ENCODE measurements at regions not wholly inside any gene's neighbourhood (a gene's known extent, or its start where the extent isn't known, plus 50 kb on each side); places are given as distances from the start of the nearest gene placed in this dataset.

GRCh38 chr18:39460136-39460535 is 1894.5 kb upstream of the CELF4 start:
- Histone ChIP-seq H3K4me3 (ENCODE audit: low read depth, low read length, poor library complexity, severe bottlenecking) (no peak overlapping the region), H4K20me1 (ENCODE audit: insufficient read depth, low read length) (no peaks in the 10 kb centered on the region), H3K4me2 (ENCODE audit: low read length) (no peak overlapping the region), H3K27ac (ENCODE audit: low read depth, low read length, poor library complexity, severe bottlenecking) (no peak overlapping the region), H3K4me1 (ENCODE audit: insufficient read depth, low read length, severe bottlenecking) (no peaks in the 10 kb centered on the region), H3K36me3 (ENCODE audit: insufficient read depth, low read length) (no peaks in the 10 kb centered on the region), H3F3A (ENCODE audit: insufficient read depth, low read length) (no peaks in the 10 kb centered on the region), H3K9ac (ENCODE audit: low read length) (no peak overlapping the region), H3K9me2 (ENCODE audit: low read depth, low read length) (no peaks in the 10 kb centered on the region), H3K79me2 (ENCODE audit: insufficient read depth, low read length) (no peaks in the 10 kb centered on the region), H3K9me3 (ENCODE audit: low read length) (no peaks in the 10 kb centered on the region), H3K27me3 (ENCODE audit: insufficient read depth, low read length) (no peaks in the 10 kb centered on the region), H2AFZ (ENCODE audit: low read length) (no peak overlapping the region)
- TF ChIP-seq EZH2 (IDR thresholded peaks at IDR 0.05; ENCODE audit: borderline replicate concordance, low read length): no peak
- no peak for TF ChIP-seq CTCF (IDR thresholded peaks at IDR 0.05; ENCODE audit: low read length)

- no peaks in the 10 kb centered on the region for H3K9me3 ChIP-seq (ENCODE audit: low read length)
- no peaks in the 10 kb centered on the region for H3K27me3 ChIP-seq (ENCODE audit: insufficient read depth, low read length)
- H3K4me2 ChIP-seq (ENCODE audit: low read length): no peak overlapping the region
- H3F3A ChIP-seq (ENCODE audit: insufficient read depth, low read length): no peaks in the 10 kb centered on the region
- H3K9me2 ChIP-seq (ENCODE audit: low read depth, low read length): no peaks in the 10 kb centered on the region
- no peak overlapping the region for H2AFZ ChIP-seq (ENCODE audit: low read length)
- no peak overlapping the region for H3K4me3 ChIP-seq (ENCODE audit: low read depth, low read length, poor library complexity, severe bottlenecking)
- H3K9ac ChIP-seq (ENCODE audit: low read length): no peak overlapping the region
- no peaks in the 10 kb centered on the region for H3K4me1 ChIP-seq (ENCODE audit: insufficient read depth, low read length, severe bottlenecking)
- no peaks in the 10 kb centered on the region for H4K20me1 ChIP-seq (ENCODE audit: insufficient read depth, low read length)
- TF ChIP-seq CTCF (IDR thresholded peaks at IDR 0.05; ENCODE audit: low read length): no peak
- TF ChIP-seq EZH2 (IDR thresholded peaks at IDR 0.05; ENCODE audit: borderline replicate concordance, low read length): no peak
- H3K79me2 ChIP-seq (ENCODE audit: insufficient read depth, low read length): no peaks in the 10 kb centered on the region
- H3K36me3 ChIP-seq (ENCODE audit: insufficient read depth, low read length): no peaks in the 10 kb centered on the region
- H3K27ac ChIP-seq (ENCODE audit: low read depth, low read length, poor library complexity, severe bottlenecking): no peak overlapping the region
Measured at GRCh38 chr18:39455285-39455684, 1889.7 kb upstream of the CELF4 start.

- Histone ChIP-seq H3K9me3 (ENCODE audit: low read length) (no peaks in the 10 kb centered on the region), H3K4me2 (ENCODE audit: low read length) (no peak overlapping the region), H3K4me1 (ENCODE audit: insufficient read depth, low read length, severe bottlenecking) (no peaks in the 10 kb centered on the region), H3K27ac (ENCODE audit: low read depth, low read length, poor library complexity, severe bottlenecking) (no peak overlapping the region), H3K27me3 (ENCODE audit: insufficient read depth, low read length) (no peaks in the 10 kb centered on the region), H4K20me1 (ENCODE audit: insufficient read depth, low read length) (no peaks in the 10 kb centered on the region), H3F3A (ENCODE audit: insufficient read depth, low read length) (no peaks in the 10 kb centered on the region), H3K36me3 (ENCODE audit: insufficient read depth, low read length) (no peaks in the 10 kb centered on the region), H3K9ac (ENCODE audit: low read length) (no peak overlapping the region), H3K9me2 (ENCODE audit: low read depth, low read length) (no peaks in the 10 kb centered on the region), H3K4me3 (ENCODE audit: low read depth, low read length, poor library complexity, severe bottlenecking) (no peak overlapping the region), H2AFZ (ENCODE audit: low read length) (no peak overlapping the region), H3K79me2 (ENCODE audit: insufficient read depth, low read length) (no peaks in the 10 kb centered on the region)
- TF ChIP-seq CTCF (IDR thresholded peaks at IDR 0.05; ENCODE audit: low read length) (no peak), EZH2 (IDR thresholded peaks at IDR 0.05; ENCODE audit: borderline replicate concordance, low read length) (no peak)
Measured at GRCh38 chr18:39454866-39455265, 1889.3 kb upstream of the CELF4 start.
